OCI-LY3 (cell line): ENCODE measurements at regions not wholly inside any gene's neighbourhood (a gene's known extent, or its start where the extent isn't known, plus 50 kb on each side); places are given as distances from the start of the nearest gene placed in this dataset.

Experiments used
- EZH2phosphoT487 ChIP-seq: fragments of 200-600 bp; shearing (Covaris generic); IDR thresholded peaks from 2 replicates; pipeline ENCODE4 v1.6.1; 2018; ENCODE audit warnings: antibody characterized with exemption, mixed run types, low read depth
- TF ChIP-seq, protein P1 (sequence below): fragments of 200-600, 300-600 bp; sonication (generic); IDR thresholded peaks from 2 replicates; pipeline ENCODE4 v1.5.1; 2014; ENCODE audit warnings: antibody characterized with exemption, low read length, low read depth

GRCh38 chr5:168214886-168215285, 76.6 kb upstream of the WWC1 start:
- TF ChIP-seq, protein P1, sequence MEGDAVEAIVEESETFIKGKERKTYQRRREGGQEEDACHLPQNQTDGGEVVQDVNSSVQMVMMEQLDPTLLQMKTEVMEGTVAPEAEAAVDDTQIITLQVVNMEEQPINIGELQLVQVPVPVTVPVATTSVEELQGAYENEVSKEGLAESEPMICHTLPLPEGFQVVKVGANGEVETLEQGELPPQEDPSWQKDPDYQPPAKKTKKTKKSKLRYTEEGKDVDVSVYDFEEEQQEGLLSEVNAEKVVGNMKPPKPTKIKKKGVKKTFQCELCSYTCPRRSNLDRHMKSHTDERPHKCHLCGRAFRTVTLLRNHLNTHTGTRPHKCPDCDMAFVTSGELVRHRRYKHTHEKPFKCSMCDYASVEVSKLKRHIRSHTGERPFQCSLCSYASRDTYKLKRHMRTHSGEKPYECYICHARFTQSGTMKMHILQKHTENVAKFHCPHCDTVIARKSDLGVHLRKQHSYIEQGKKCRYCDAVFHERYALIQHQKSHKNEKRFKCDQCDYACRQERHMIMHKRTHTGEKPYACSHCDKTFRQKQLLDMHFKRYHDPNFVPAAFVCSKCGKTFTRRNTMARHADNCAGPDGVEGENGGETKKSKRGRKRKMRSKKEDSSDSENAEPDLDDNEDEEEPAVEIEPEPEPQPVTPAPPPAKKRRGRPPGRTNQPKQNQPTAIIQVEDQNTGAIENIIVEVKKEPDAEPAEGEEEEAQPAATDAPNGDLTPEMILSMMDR, result no peak
- no peak for TF ChIP-seq EZH2phosphoT487
